T-helper 17 cell (primary cell): ENCODE measurements at regions not wholly inside any gene's neighbourhood (a gene's known extent, or its start where the extent isn't known, plus 50 kb on each side); places are given as distances from the start of the nearest gene placed in this dataset.

Source experiments
- ATAC-seq: fragments of 150-1000 bp; cut with Tn5 transposase; 2 replicates; pipeline ENCODE4 v1.10.0; 2021; ENCODE audit warnings: mild to moderate bottlenecking, moderate library complexity
- DNase-seq, 3 donors: peaks; one replicate each; pipeline versions ENCODE4 v3.0.0 to v3.0.0-alpha.2; 2020 to 2021
- H3K9me3 ChIP-seq: one replicate; pipeline ENCODE4 v1.7.0; 2013; ENCODE audit warnings: low read length, mild to moderate bottlenecking; ENCODE audit not compliant: control insufficient read depth, poor library complexity, severe bottlenecking
- H3K27ac Mint-ChIP-seq: one replicate; pipeline ENCODE4 v1.8.0; 2022; ENCODE audit warnings: mild to moderate bottlenecking, moderate library complexity, mixed read lengths
- H3K27me3 Mint-ChIP-seq: one replicate; pipeline ENCODE4 v1.8.0; 2022; ENCODE audit warnings: mixed read lengths
- H3K36me3 Mint-ChIP-seq: one replicate; pipeline ENCODE4 v1.8.0; 2022; ENCODE audit warnings: low read depth, mixed read lengths
- H3K4me1 Mint-ChIP-seq: one replicate; pipeline ENCODE4 v1.8.0; 2022; ENCODE audit warnings: mild to moderate bottlenecking, mixed read lengths
- H3K4me3 Mint-ChIP-seq: one replicate; pipeline ENCODE4 v1.8.0; 2022; ENCODE audit warnings: mild to moderate bottlenecking, moderate library complexity, mixed read lengths

- peaks cover 51% of the 10 kb centered on the region for H3K27me3 Mint-ChIP-seq
- no peaks in the 10 kb centered on the region for H3K4me1 Mint-ChIP-seq
- no peak for ATAC-seq
- H3K9me3 ChIP-seq, result no peaks in the 10 kb centered on the region
- DNase-seq, result no peak
- H3K4me3 Mint-ChIP-seq, result no peak overlapping the region
- H3K27ac Mint-ChIP-seq, result no peak overlapping the region
- no peaks in the 10 kb centered on the region for H3K36me3 Mint-ChIP-seq
Observed at GRCh38 chr2:120629241-120629895, 106.3 kb upstream of the GLI2 start.

GRCh38 chr2:120630031-120630701 is 105.5 kb upstream of the GLI2 start:
- DNase-seq (no peak), ATAC-seq (no peak)
- Mint-ChIP-seq H3K27ac (no peak overlapping the region), H3K4me1 (no peaks in the 10 kb centered on the region), H3K4me3 (no peak overlapping the region), H3K36me3 (no peaks in the 10 kb centered on the region), H3K27me3 (peaks cover 47% of the 10 kb centered on the region)
- H3K9me3 ChIP-seq, result no peaks in the 10 kb centered on the region

GRCh38 chr2:120631236-120631635 is 104.4 kb upstream of the GLI2 start:
- DNase-seq (no peak), ATAC-seq (no peak)
- no peaks in the 10 kb centered on the region for H3K9me3 ChIP-seq
- Mint-ChIP-seq H3K27ac (no peak overlapping the region), H3K4me3 (no peak overlapping the region), H3K4me1 (no peaks in the 10 kb centered on the region), H3K36me3 (no peaks in the 10 kb centered on the region), H3K27me3 (peaks cover 51% of the 10 kb centered on the region)

- Mint-ChIP-seq H3K4me3 (no peak overlapping the region), H3K4me1 (no peaks in the 10 kb centered on the region), H3K36me3 (no peaks in the 10 kb centered on the region), H3K27ac (no peak overlapping the region), H3K27me3 (peaks cover 50% of the 10 kb centered on the region)
- no peak for DNase-seq
- no peaks in the 10 kb centered on the region for H3K9me3 ChIP-seq
- no peak for ATAC-seq
Observed at GRCh38 chr2:120631724-120632123, 103.9 kb upstream of the GLI2 start.

GRCh38 chr2:120632796-120633646 is 102.6 kb upstream of the GLI2 start:
- Mint-ChIP-seq H3K4me1 (no peaks in the 10 kb centered on the region), H3K27ac (no peak overlapping the region), H3K36me3 (no peaks in the 10 kb centered on the region), H3K4me3 (no peak overlapping the region), H3K27me3 (peaks cover 45% of the 10 kb centered on the region)
- no peaks in the 10 kb centered on the region for H3K9me3 ChIP-seq
- no peak for DNase-seq
- ATAC-seq, result no peak

- ATAC-seq, result no peak
- Mint-ChIP-seq H3K27me3 (peaks cover 39% of the 10 kb centered on the region), H3K36me3 (peaks cover 2% of the 10 kb centered on the region), H3K4me1 (no peaks in the 10 kb centered on the region), H3K27ac (no peak overlapping the region), H3K4me3 (no peak overlapping the region)
- DNase-seq, result no peak
- H3K9me3 ChIP-seq, result no peaks in the 10 kb centered on the region
Observed at GRCh38 chr2:120634533-120634932, 101.1 kb upstream of the GLI2 start.

- no peaks in the 10 kb centered on the region for H3K9me3 ChIP-seq
- no peak for DNase-seq
- Mint-ChIP-seq H3K4me1 (no peaks in the 10 kb centered on the region), H3K4me3 (no peak overlapping the region), H3K36me3 (peaks cover 2% of the 10 kb centered on the region), H3K27ac (no peak overlapping the region), H3K27me3 (peaks cover 40% of the 10 kb centered on the region)
- ATAC-seq, result no peak
Observed at GRCh38 chr2:120635146-120635545, 100.5 kb upstream of the GLI2 start.

- Mint-ChIP-seq H3K4me3 (no peak overlapping the region), H3K36me3 (peaks cover 2% of the 10 kb centered on the region), H3K27ac (no peak overlapping the region), H3K27me3 (peaks cover 38% of the 10 kb centered on the region), H3K4me1 (no peaks in the 10 kb centered on the region)
- H3K9me3 ChIP-seq, result no peaks in the 10 kb centered on the region
- no peak for DNase-seq
- ATAC-seq, result no peak
Observed at GRCh38 chr2:120637847-120638246, 97.8 kb upstream of the GLI2 start.

- no peak for ATAC-seq
- no peak overlapping the region for H3K27ac Mint-ChIP-seq
- peaks cover 2% of the 10 kb centered on the region for H3K36me3 Mint-ChIP-seq
- DNase-seq, result no peak
- no peaks in the 10 kb centered on the region for H3K9me3 ChIP-seq
- H3K4me3 Mint-ChIP-seq, result no peak overlapping the region
- H3K4me1 Mint-ChIP-seq, result no peaks in the 10 kb centered on the region
- H3K27me3 Mint-ChIP-seq, result peaks cover 36% of the 10 kb centered on the region
Observed at GRCh38 chr2:120638450-120638849, 97.2 kb upstream of the GLI2 start.

GRCh38 chr2:120641366-120641771 is 94.3 kb upstream of the GLI2 start:
- no peak overlapping the region for H3K27ac Mint-ChIP-seq
- peaks cover 18% of the 10 kb centered on the region for H3K27me3 Mint-ChIP-seq
- no peaks in the 10 kb centered on the region for H3K4me1 Mint-ChIP-seq
- peaks cover 2% of the 10 kb centered on the region for H3K36me3 Mint-ChIP-seq
- H3K4me3 Mint-ChIP-seq, result no peak overlapping the region
- H3K9me3 ChIP-seq, result no peaks in the 10 kb centered on the region
- no peak for ATAC-seq
- no peak for DNase-seq

GRCh38 chr2:120642646-120643045 is 93.0 kb upstream of the GLI2 start:
- H3K4me3 Mint-ChIP-seq, result no peak overlapping the region
- H3K36me3 Mint-ChIP-seq, result peaks cover 2% of the 10 kb centered on the region
- peaks cover 11% of the 10 kb centered on the region for H3K27me3 Mint-ChIP-seq
- ATAC-seq, result no peak
- no peak overlapping the region for H3K27ac Mint-ChIP-seq
- H3K9me3 ChIP-seq, result no peaks in the 10 kb centered on the region
- H3K4me1 Mint-ChIP-seq, result no peaks in the 10 kb centered on the region
- DNase-seq, result no peak

- H3K27ac Mint-ChIP-seq, result no peak overlapping the region
- H3K4me3 Mint-ChIP-seq, result no peak overlapping the region
- no peaks in the 10 kb centered on the region for H3K27me3 Mint-ChIP-seq
- no peak for DNase-seq
- H3K36me3 Mint-ChIP-seq, result no peaks in the 10 kb centered on the region
- no peaks in the 10 kb centered on the region for H3K4me1 Mint-ChIP-seq
- no peaks in the 10 kb centered on the region for H3K9me3 ChIP-seq
- no peak for ATAC-seq
Observed at GRCh38 chr2:120646994-120647393, 88.7 kb upstream of the GLI2 start.

GRCh38 chr2:120647487-120647886 is 88.2 kb upstream of the GLI2 start:
- H3K27me3 Mint-ChIP-seq, result no peaks in the 10 kb centered on the region
- ATAC-seq (no peak), DNase-seq (no peak)
- no peaks in the 10 kb centered on the region for H3K4me1 Mint-ChIP-seq
- H3K27ac Mint-ChIP-seq, result no peak overlapping the region
- no peaks in the 10 kb centered on the region for H3K9me3 ChIP-seq
- H3K36me3 Mint-ChIP-seq, result no peaks in the 10 kb centered on the region
- no peak overlapping the region for H3K4me3 Mint-ChIP-seq
